Erythroblast (primary cell): ENCODE measurements at regions not wholly inside any gene's neighbourhood (a gene's known extent, or its start where the extent isn't known, plus 50 kb on each side); places are given as distances from the start of the nearest gene placed in this dataset.

Experiments
- GATA1 ChIP-seq: IDR thresholded peaks from 2 replicates; pipeline ENCODE4 v1.6.1; 2011; ENCODE audit warnings: low read depth, mild to moderate bottlenecking, control low read depth, low read length, moderate library complexity
- POLR2A ChIP-seq: IDR thresholded peaks from 2 replicates; pipeline ENCODE4 v1.6.1; 2011; ENCODE audit warnings: mild to moderate bottlenecking, low read length

- TF ChIP-seq POLR2A, result no peak
- no peak for TF ChIP-seq GATA1
Observed at GRCh38 chr2:215613280-215613679, 177.4 kb upstream of the FN1 start.
